ENCODE measurements at regions not wholly inside any gene's neighbourhood (a gene's known extent, or its start where the extent isn't known, plus 50 kb on each side); places are given as distances from the start of the nearest gene placed in this dataset.
A peak's percentile ranks its signal among the peaks of the same experiment; 100 is the strongest.

- H3K4me1 Mint-ChIP-seq: peaks cover 15% of the 10 kb centered on the region
- no peak overlapping the region for H3K4me3 ChIP-seq
- H3K27ac ChIP-seq: no peak overlapping the region
- H3F3A ChIP-seq (ENCODE audit: low read depth): no peaks in the 10 kb centered on the region
- no peak overlapping the region for H3K4me2 ChIP-seq
- H3K79me2 ChIP-seq (ENCODE audit: low read depth): no peaks in the 10 kb centered on the region
- no peak for DNase-seq (ENCODE audit: low spot score)
- H2AFZ ChIP-seq (replicated peaks): no peak overlapping the region
- TF ChIP-seq EZH2phosphoT487 (IDR thresholded peaks at IDR 0.05): no peak
- TF ChIP-seq CTCF (IDR thresholded peaks at IDR 0.05): no peak
- TF ChIP-seq EZH2 (IDR thresholded peaks at IDR 0.05): no peak
- H3K4me1 ChIP-seq: peaks cover 2% of the 10 kb centered on the region
- H3K27me3 Mint-ChIP-seq (ENCODE audit: insufficient read depth, low read depth): peaks cover 4% of the 10 kb centered on the region
- H3K36me3 ChIP-seq: no peaks in the 10 kb centered on the region
- no peaks in the 10 kb centered on the region for H4K20me1 ChIP-seq (ENCODE audit: low read depth)
- no peak overlapping the region for H3K9ac ChIP-seq
- no peaks in the 10 kb centered on the region for H3K9me3 ChIP-seq (ENCODE audit: low read depth)
- peaks cover 7% of the 10 kb centered on the region for H3K9me3 Mint-ChIP-seq
- H3K36me3 Mint-ChIP-seq: no peaks in the 10 kb centered on the region
- no peak overlapping the region for H3K27ac Mint-ChIP-seq
- no peak overlapping the region for H3K4me3 Mint-ChIP-seq
- H3K27me3 ChIP-seq: no peaks in the 10 kb centered on the region
These were observed 163.9 kb upstream of the KIT start for GRCh38 chr4:54493862-54494261.

GRCh38 chr4:54495091-54495490, 162.7 kb upstream of the KIT start:
- Mint-ChIP-seq H3K27me3 (ENCODE audit: insufficient read depth, low read depth) (peaks cover 4% of the 10 kb centered on the region), H3K4me1 (peaks cover 26% of the 10 kb centered on the region), H3K9me3 (peaks cover 7% of the 10 kb centered on the region), H3K27ac (peak overlapping the region; percentile 70), H3K36me3 (no peaks in the 10 kb centered on the region), H3K4me3 (peak overlapping the region; percentile 54)
- H3K4me3 ChIP-seq: no peak overlapping the region
- H2AFZ ChIP-seq (replicated peaks): no peak overlapping the region
- H3K36me3 ChIP-seq: no peaks in the 10 kb centered on the region
- peaks cover 13% of the 10 kb centered on the region for H3K4me1 ChIP-seq
- peak; percentile 59 for DNase-seq (ENCODE audit: low spot score)
- peak overlapping the region; percentile 20 for H3K4me2 ChIP-seq
- TF ChIP-seq EZH2phosphoT487 (IDR thresholded peaks at IDR 0.05): no peak
- H3K79me2 ChIP-seq (ENCODE audit: low read depth): no peaks in the 10 kb centered on the region
- no peak overlapping the region for H3K9ac ChIP-seq
- peaks cover 8% of the 10 kb centered on the region for H3F3A ChIP-seq (ENCODE audit: low read depth)
- no peak overlapping the region for H3K27ac ChIP-seq
- H4K20me1 ChIP-seq (ENCODE audit: low read depth): no peaks in the 10 kb centered on the region
- H3K27me3 ChIP-seq: no peaks in the 10 kb centered on the region
- no peaks in the 10 kb centered on the region for H3K9me3 ChIP-seq (ENCODE audit: low read depth)

GRCh38 chr4:54495641-54496040, 162.1 kb upstream of the KIT start:
- Mint-ChIP-seq H3K36me3 (no peaks in the 10 kb centered on the region), H3K27ac (no peak overlapping the region), H3K9me3 (peaks cover 7% of the 10 kb centered on the region), H3K4me3 (no peak overlapping the region), H3K27me3 (ENCODE audit: insufficient read depth, low read depth) (peaks cover 4% of the 10 kb centered on the region), H3K4me1 (peaks cover 26% of the 10 kb centered on the region)
- DNase-seq (ENCODE audit: low spot score): no peak
- Histone ChIP-seq H3K4me1 (peaks cover 13% of the 10 kb centered on the region), H3K36me3 (no peaks in the 10 kb centered on the region), H4K20me1 (ENCODE audit: low read depth) (no peaks in the 10 kb centered on the region), H3K9me3 (ENCODE audit: low read depth) (no peaks in the 10 kb centered on the region), H3K4me3 (no peak overlapping the region), H3K27me3 (no peaks in the 10 kb centered on the region), H3K4me2 (no peak overlapping the region), H2AFZ (replicated peaks) (no peak overlapping the region), H3F3A (ENCODE audit: low read depth) (peaks cover 8% of the 10 kb centered on the region), H3K79me2 (ENCODE audit: low read depth) (no peaks in the 10 kb centered on the region), H3K27ac (no peak overlapping the region), H3K9ac (no peak overlapping the region)
- no peak for TF ChIP-seq EZH2phosphoT487 (IDR thresholded peaks at IDR 0.05)
- TF ChIP-seq CTCF (IDR thresholded peaks at IDR 0.05): no peak
- TF ChIP-seq EZH2 (IDR thresholded peaks at IDR 0.05): no peak

GRCh38 chr4:54496412-54496811, 161.3 kb upstream of the KIT start:
- no peak overlapping the region for H3K4me2 ChIP-seq
- peaks cover 4% of the 10 kb centered on the region for H3K27me3 Mint-ChIP-seq (ENCODE audit: insufficient read depth, low read depth)
- no peak overlapping the region for H3K4me3 Mint-ChIP-seq
- no peaks in the 10 kb centered on the region for H3K79me2 ChIP-seq (ENCODE audit: low read depth)
- peaks cover 8% of the 10 kb centered on the region for H3F3A ChIP-seq (ENCODE audit: low read depth)
- H3K9ac ChIP-seq: no peak overlapping the region
- no peaks in the 10 kb centered on the region for H3K9me3 ChIP-seq (ENCODE audit: low read depth)
- no peak overlapping the region for H2AFZ ChIP-seq (replicated peaks)
- DNase-seq (ENCODE audit: low spot score): no peak
- H3K36me3 ChIP-seq: no peaks in the 10 kb centered on the region
- no peaks in the 10 kb centered on the region for H3K36me3 Mint-ChIP-seq
- no peak overlapping the region for H3K4me3 ChIP-seq
- H3K4me1 Mint-ChIP-seq: peaks cover 31% of the 10 kb centered on the region
- no peaks in the 10 kb centered on the region for H3K27me3 ChIP-seq
- peaks cover 13% of the 10 kb centered on the region for H3K4me1 ChIP-seq
- H4K20me1 ChIP-seq (ENCODE audit: low read depth): no peaks in the 10 kb centered on the region
- no peak overlapping the region for H3K27ac Mint-ChIP-seq
- TF ChIP-seq EZH2 (IDR thresholded peaks at IDR 0.05) (no peak), CTCF (IDR thresholded peaks at IDR 0.05) (no peak), EZH2phosphoT487 (IDR thresholded peaks at IDR 0.05) (no peak)
- H3K27ac ChIP-seq: no peak overlapping the region
- H3K9me3 Mint-ChIP-seq: peaks cover 7% of the 10 kb centered on the region

Measured in neural progenitor cell (in vitro differentiated cells).